HUES48 (cell line): ENCODE measurements at regions not wholly inside any gene's neighbourhood (a gene's known extent, or its start where the extent isn't known, plus 50 kb on each side); places are given as distances from the start of the nearest gene placed in this dataset.
"Not testable (repeated sequence)": the region's sequence is repeated elsewhere in the genome, so short reads cannot be mapped to it uniquely, and the experiment has no call there.

Experiments
- H3K27ac ChIP-seq: one replicate; pipeline ENCODE4 v1.7.0; 2013; ENCODE audit warnings: low read depth, low read length, inconsistent platforms
- H3K27me3 ChIP-seq: 2 replicates; pipeline ENCODE4 v1.6.1; 2013; ENCODE audit warnings: mild to moderate bottlenecking, low read length; ENCODE audit not compliant: control insufficient read depth, insufficient read depth
- H3K36me3 ChIP-seq: 2 replicates; pipeline ENCODE4 v1.6.1; 2013; ENCODE audit warnings: low read length; ENCODE audit not compliant: control insufficient read depth, insufficient read depth
- H3K4me1 ChIP-seq: 2 replicates; pipeline ENCODE4 v1.6.1; 2013; ENCODE audit warnings: mild to moderate bottlenecking, low read length; ENCODE audit not compliant: control insufficient read depth, insufficient read depth
- H3K4me3 ChIP-seq: 2 replicates; pipeline ENCODE4 v1.5.1; 2013; ENCODE audit warnings: mild to moderate bottlenecking, low read depth, low read length
- H3K9ac ChIP-seq: 2 replicates; pipeline ENCODE4 v1.6.1; 2013; ENCODE audit warnings: mild to moderate bottlenecking, low read depth, low read length, moderate library complexity
- H3K9me3 ChIP-seq: 2 replicates; pipeline ENCODE4 v1.6.1; 2013; ENCODE audit warnings: low read length; ENCODE audit not compliant: control insufficient read depth, insufficient read depth

GRCh38 chr18:64369830-64370440 lies 221.0 kb upstream of the LINC00305 start:
- H3K4me3 ChIP-seq, H3K36me3 ChIP-seq, H3K4me1 ChIP-seq, H3K9ac ChIP-seq, H3K9me3 ChIP-seq, H3K27me3 ChIP-seq, H3K27ac ChIP-seq: not testable (repeated sequence)

- Histone ChIP-seq H3K36me3 (no peaks in the 10 kb centered on the region), H3K27me3 (no peaks in the 10 kb centered on the region), H3K9ac (no peak overlapping the region), H3K27ac (no peak overlapping the region), H3K4me3 (no peak overlapping the region), H3K9me3 (peaks cover 15% of the 10 kb centered on the region), H3K4me1 (no peaks in the 10 kb centered on the region)
These were observed 216.2 kb upstream of the LINC00305 start for GRCh38 chr18:64365106-64365505.

- H3K27ac ChIP-seq: no peak overlapping the region
- no peaks in the 10 kb centered on the region for H3K4me1 ChIP-seq
- no peaks in the 10 kb centered on the region for H3K36me3 ChIP-seq
- H3K4me3 ChIP-seq: no peak overlapping the region
- H3K9me3 ChIP-seq: no peaks in the 10 kb centered on the region
- no peaks in the 10 kb centered on the region for H3K27me3 ChIP-seq
- no peak overlapping the region for H3K9ac ChIP-seq
These were observed 188.8 kb upstream of the LINC00305 start for GRCh38 chr18:64337673-64338072.

- Histone ChIP-seq H3K9me3 (no peaks in the 10 kb centered on the region), H3K4me1 (no peaks in the 10 kb centered on the region), H3K9ac (no peak overlapping the region), H3K36me3 (no peaks in the 10 kb centered on the region), H3K27ac (no peak overlapping the region), H3K27me3 (no peaks in the 10 kb centered on the region), H3K4me3 (no peak overlapping the region)
These were observed 188.1 kb upstream of the LINC00305 start for GRCh38 chr18:64337018-64337417.

GRCh38 chr18:64334748-64335147 lies 185.9 kb upstream of the LINC00305 start:
- Histone ChIP-seq H3K4me1 (no peaks in the 10 kb centered on the region), H3K27me3 (no peaks in the 10 kb centered on the region), H3K9ac (no peak overlapping the region), H3K27ac (no peak overlapping the region), H3K9me3 (no peaks in the 10 kb centered on the region), H3K4me3 (no peak overlapping the region), H3K36me3 (no peaks in the 10 kb centered on the region)

GRCh38 chr18:64333584-64333983 lies 184.7 kb upstream of the LINC00305 start:
- Histone ChIP-seq H3K4me3 (no peak overlapping the region), H3K27ac (no peak overlapping the region), H3K27me3 (no peaks in the 10 kb centered on the region), H3K36me3 (no peaks in the 10 kb centered on the region), H3K9ac (no peak overlapping the region), H3K9me3 (no peaks in the 10 kb centered on the region), H3K4me1 (no peaks in the 10 kb centered on the region)

GRCh38 chr18:64332835-64333234 lies 183.9 kb upstream of the LINC00305 start:
- no peak overlapping the region for H3K4me3 ChIP-seq
- no peak overlapping the region for H3K9ac ChIP-seq
- H3K4me1 ChIP-seq: no peaks in the 10 kb centered on the region
- H3K27ac ChIP-seq: no peak overlapping the region
- H3K36me3 ChIP-seq: no peaks in the 10 kb centered on the region
- no peaks in the 10 kb centered on the region for H3K9me3 ChIP-seq
- H3K27me3 ChIP-seq: no peaks in the 10 kb centered on the region

- Histone ChIP-seq H3K9me3 (no peaks in the 10 kb centered on the region), H3K36me3 (no peaks in the 10 kb centered on the region), H3K4me1 (no peaks in the 10 kb centered on the region)
These were observed 182.5 kb upstream of the LINC00305 start for GRCh38 chr18:64331419-64331818.

GRCh38 chr18:64330931-64331330 lies 182.0 kb upstream of the LINC00305 start:
- no peaks in the 10 kb centered on the region for H3K27me3 ChIP-seq
- no peaks in the 10 kb centered on the region for H3K4me1 ChIP-seq
- no peak overlapping the region for H3K27ac ChIP-seq
- H3K4me3 ChIP-seq: no peak overlapping the region
- no peak overlapping the region for H3K9ac ChIP-seq
- no peaks in the 10 kb centered on the region for H3K9me3 ChIP-seq
- no peaks in the 10 kb centered on the region for H3K36me3 ChIP-seq

More at GRCh38 chr18:64331419-64331818, 182.5 kb upstream of the LINC00305 start:
- no peak overlapping the region for H3K27ac ChIP-seq
- H3K9ac ChIP-seq: no peak overlapping the region
- no peak overlapping the region for H3K4me3 ChIP-seq
- no peaks in the 10 kb centered on the region for H3K27me3 ChIP-seq

GRCh38 chr18:64330161-64330560 lies 181.3 kb upstream of the LINC00305 start:
- Histone ChIP-seq H3K9me3 (no peaks in the 10 kb centered on the region), H3K27me3 (no peaks in the 10 kb centered on the region), H3K4me1 (no peaks in the 10 kb centered on the region), H3K27ac (no peak overlapping the region), H3K36me3 (no peaks in the 10 kb centered on the region), H3K9ac (no peak overlapping the region), H3K4me3 (no peak overlapping the region)

- H3K27me3 ChIP-seq: no peaks in the 10 kb centered on the region
- H3K27ac ChIP-seq: no peak overlapping the region
- no peaks in the 10 kb centered on the region for H3K36me3 ChIP-seq
- H3K4me3 ChIP-seq: no peak overlapping the region
- H3K4me1 ChIP-seq: no peaks in the 10 kb centered on the region
- no peak overlapping the region for H3K9ac ChIP-seq
- H3K9me3 ChIP-seq: peaks cover 5% of the 10 kb centered on the region; the same call in 1 of the 2 replicates
These were observed 173.3 kb upstream of the LINC00305 start for GRCh38 chr18:64322189-64322588.
